ENCODE measurements at regions not wholly inside any gene's neighbourhood (a gene's known extent, or its start where the extent isn't known, plus 50 kb on each side); places are given as distances from the start of the nearest gene placed in this dataset.

GRCh38 chr1:25023190-25023578, 93.1 kb upstream of the RUNX3 start (continued):
- TF ChIP-seq ZNF318 (CRISPR knock-in tag; IDR thresholded peaks at IDR 0.05), result no peak
- TF ChIP-seq NCOA5 (CRISPR knock-in tag; IDR thresholded peaks at IDR 0.05), result no peak
- 0 out of 2 replicates have a peak, but pooled peaks have one; percentile 36 for TF ChIP-seq KDM1A (CRISPR knock-in tag; IDR thresholded peaks at IDR 0.05)

GRCh38 chr1:25022361-25023189, 92.5 kb upstream of the RUNX3 start:
- whole genome bisulfite sequencing (ENCODE audit: low lambda C conversion rate), result 5% methylated on average over 8 of the region's 20 CpGs
- POLR2A ChIA-PET, result no interaction called here
- peak overlapping the region; percentile 94 for H3K4me2 ChIP-seq (ENCODE audit: low read depth, low read length)
- no TSS peak for BruUV-seq (replicated peaks)
- peak overlapping the region; percentile 59; the same call in 1 of the 2 replicates for H3K9ac ChIP-seq (ENCODE audit: insufficient read depth, low read depth, low read length)
- CTCF ChIA-PET (ENCODE audit: low intra/inter-chr PET ratio, low total read pairs), result interaction anchor here (0.5 kb wide), 1 partner anchor 193 kb away, joined by 3 read pairs; no protein-coding TSS in a partner anchor
- intact Hi-C loops (cut with micrococcal nuclease; ENCODE audit: unreplicated experiment) (no loop called here), in situ Hi-C loops (cut with HindIII; ENCODE audit: extremely low pct_ligation_motif_present, low pct_unique_long_range_greater_than_20kb) (no loop called here)
- ATAC-seq (peak; percentile 41), DNase-seq (ENCODE audit: low spot score) (peak; percentile 17), FAIRE-seq (no peak)
- H3K79me2 ChIP-seq (ENCODE audit: insufficient read depth, low read length), result no peaks in the 10 kb centered on the region
- H3K36me3 ChIP-seq (replicated peaks in 1 of 2; ENCODE audit: control insufficient read depth in 1 of 2, insufficient read depth in 2 of 2, low read length in 2 of 2), result no peaks in the 10 kb centered on the region
- H2AFZ ChIP-seq (ENCODE audit: low read length), result no peak overlapping the region
- H3K4me1 ChIP-seq (ENCODE audit: insufficient read depth, low read length), result peaks cover 25% of the 10 kb centered on the region
- peaks cover 5 to 9% of the 10 kb centered on the region in 2 experiments; a peak in 3 of 5 replicates for H3K27me3 ChIP-seq (ENCODE audit: control insufficient read depth in 1 of 2, insufficient read depth in 2 of 2, low read length in 2 of 2)
- no peak overlapping the region for H3K27ac ChIP-seq (ENCODE audit: extremely low read length, insufficient read depth, low read length)
- H3K9me3 ChIP-seq (ENCODE audit: low read length), result no peaks in the 10 kb centered on the region
- peak overlapping the region; percentile 42 to 69 (median 51); a peak in 5 of 6 replicates for H3K4me3 ChIP-seq (replicated peaks in 1 of 3; ENCODE audit: insufficient read depth in 1 of 3, low read depth in 2 of 3, low read length in 3 of 3)
- H4K20me1 ChIP-seq (ENCODE audit: insufficient read depth, low read length), result no peaks in the 10 kb centered on the region
- no peak for TF ChIP-seq KAT2B (IDR thresholded peaks at IDR 0.05; ENCODE audit: borderline replicate concordance, low read depth, low read length)
- no peak for TF ChIP-seq HMG20A (CRISPR knock-in tag; IDR thresholded peaks at IDR 0.05; ENCODE audit: borderline replicate concordance)
- no peak for TF ChIP-seq PLRG1 (conservative IDR thresholded peaks at IDR 0.05)
- no peak for TF ChIP-seq ZNF790 (CRISPR knock-in tag; IDR thresholded peaks at IDR 0.05; ENCODE audit: borderline replicate concordance)
- no peak for TF ChIP-seq SRSF1 (optimal IDR thresholded peaks at IDR 0.05; ENCODE audit: low read depth, low read length)
- no peak for TF ChIP-seq ZFP36L1 (CRISPR knock-in tag; IDR thresholded peaks at IDR 0.05)
- TF ChIP-seq, protein P1, sequence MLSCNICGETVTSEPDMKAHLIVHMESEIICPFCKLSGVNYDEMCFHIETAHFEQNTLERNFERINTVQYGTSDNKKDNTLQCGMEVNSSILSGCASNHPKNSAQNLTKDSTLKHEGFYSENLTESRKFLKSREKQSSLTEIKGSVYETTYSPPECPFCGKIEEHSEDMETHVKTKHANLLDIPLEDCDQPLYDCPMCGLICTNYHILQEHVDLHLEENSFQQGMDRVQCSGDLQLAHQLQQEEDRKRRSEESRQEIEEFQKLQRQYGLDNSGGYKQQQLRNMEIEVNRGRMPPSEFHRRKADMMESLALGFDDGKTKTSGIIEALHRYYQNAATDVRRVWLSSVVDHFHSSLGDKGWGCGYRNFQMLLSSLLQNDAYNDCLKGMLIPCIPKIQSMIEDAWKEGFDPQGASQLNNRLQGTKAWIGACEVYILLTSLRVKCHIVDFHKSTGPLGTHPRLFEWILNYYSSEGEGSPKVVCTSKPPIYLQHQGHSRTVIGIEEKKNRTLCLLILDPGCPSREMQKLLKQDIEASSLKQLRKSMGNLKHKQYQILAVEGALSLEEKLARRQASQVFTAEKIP (CRISPR knock-in tag; IDR thresholded peaks at IDR 0.05; ENCODE audit: borderline replicate concordance), result no peak
- no peak for TF ChIP-seq NCOA5 (CRISPR knock-in tag; IDR thresholded peaks at IDR 0.05)
- TF ChIP-seq ZNF703 (CRISPR knock-in tag; IDR thresholded peaks at IDR 0.05; ENCODE audit: borderline replicate concordance), result no peak
- no peak for TF ChIP-seq RAD51 (IDR thresholded peaks at IDR 0.05; ENCODE audit: borderline replicate concordance)
- TF ChIP-seq ZBTB21 (CRISPR knock-in tag; IDR thresholded peaks at IDR 0.05), result no peak
- TF ChIP-seq MTF1 (CRISPR knock-in tag; IDR thresholded peaks at IDR 0.05), result no peak

All from HepG2 (cell line).